PC-3 (cell line): ENCODE measurements at regions not wholly inside any gene's neighbourhood (a gene's known extent, or its start where the extent isn't known, plus 50 kb on each side); places are given as distances from the start of the nearest gene placed in this dataset.

Source experiments
- ATAC-seq: fragments of 200-7000 bp; cut with Tn5 transposase; 2 replicates; pipeline ENCODE4 v1.9.1; 2020; ENCODE audit warnings: mild to moderate bottlenecking, moderate library complexity
- BruUV-seq: library from RNA; stranded (reverse); fragments of 400-500 nt; replicated peaks from 2 replicates; lab custom pipeline; 2021; lab: Mats Ljungman, UMichigan
- CTCF ChIA-PET: fragments of 300-600 bp; sonication (Branson Sonifier 250); formaldehyde crosslinking; loops from one replicate; lab custom pipeline; 2022; ENCODE audit warnings: antibody characterized with exemption; lab: Charles Lee
- POLR2A ChIA-PET: fragments of 300-600 bp; sonication (Branson Sonifier 250); formaldehyde crosslinking; loops from one replicate; lab custom pipeline; 2022; ENCODE audit warnings: antibody characterized with exemption; ENCODE audit not compliant: unreplicated experiment; lab: Charles Lee
- DNase-seq: peaks from one replicate; pipeline ENCODE4 v3.0.0-alpha.2; 2015
- H2AFZ ChIP-seq: fragments of 300-600 bp; sonication (generic); 2 replicates; pipeline ENCODE4 v1.6.0; 2016; ENCODE audit warnings: antibody characterized with exemption, low read length
- H3F3A ChIP-seq: fragments of 300-600 bp; sonication (generic); one replicate; pipeline ENCODE4 v1.6.0; 2017; ENCODE audit warnings: antibody characterized with exemption, low read length, control low read depth, mild to moderate bottlenecking; ENCODE audit not compliant: unreplicated experiment
- H3K27ac ChIP-seq: fragments of 300-600 bp; sonication (generic); 2 replicates; pipeline ENCODE4 v1.5.1; 2016; ENCODE audit warnings: mild to moderate bottlenecking, low read length
- H3K27me3 ChIP-seq: fragments of 300-600 bp; sonication (generic); 2 replicates; pipeline ENCODE4 v1.6.1; 2016; ENCODE audit warnings: low read length, mixed read lengths
- H3K36me3 ChIP-seq: fragments of 300-600 bp; sonication (generic); 2 replicates; pipeline ENCODE4 v1.6.1; 2016; ENCODE audit warnings: low read depth, mixed run types, low read length, mixed read lengths
- H3K4me1 ChIP-seq: fragments of 300-600 bp; sonication (generic); 2 replicates; pipeline ENCODE4 v1.5.1; 2016; ENCODE audit warnings: low read length; ENCODE audit not compliant: insufficient read depth
- H3K4me2 ChIP-seq: fragments of 300-600 bp; sonication (generic); 2 replicates; pipeline ENCODE4 v1.6.0; 2016; ENCODE audit warnings: low read length
- H3K4me3 ChIP-seq: fragments of 300-600 bp; sonication (generic); 2 replicates; pipeline ENCODE4 v1.5.1; 2016; ENCODE audit warnings: mild to moderate bottlenecking, low read length, mixed read lengths
- H3K79me2 ChIP-seq: fragments of 300-600 bp; sonication (generic); 2 replicates; pipeline ENCODE4 v1.6.1; 2017; ENCODE audit warnings: low read length, mixed read lengths
- H3K9ac ChIP-seq: fragments of 300-600 bp; sonication (generic); 2 replicates; pipeline ENCODE4 v1.6.0; 2016; ENCODE audit warnings: mild to moderate bottlenecking, low read length
- H3K9me2 ChIP-seq: fragments of 300-600 bp; sonication (generic); replicated peaks from 2 replicates; pipeline ENCODE4 v1.6.1; 2016; ENCODE audit warnings: mixed run types, low read length, mixed read lengths
- H3K9me3 ChIP-seq: fragments of 300-600 bp; sonication (generic); 2 replicates; pipeline ENCODE4 v1.6.1; 2016; ENCODE audit warnings: low read length, mixed read lengths
- H4K20me1 ChIP-seq: fragments of 300-600 bp; sonication (generic); 2 replicates; pipeline ENCODE4 v1.6.1; 2016; ENCODE audit warnings: low read length, mixed read lengths
- EZH2 ChIP-seq: fragments of 300-600 bp; sonication (generic); IDR thresholded peaks from one replicate; pipeline ENCODE4 v1.6.1; 2017; ENCODE audit warnings: antibody characterized with exemption, mild to moderate bottlenecking, low read length; ENCODE audit not compliant: unreplicated experiment
- EZH2phosphoT487 ChIP-seq: fragments of 300-600 bp; sonication (generic); IDR thresholded peaks from 2 replicates; pipeline ENCODE4 v1.6.1; 2018; ENCODE audit warnings: mild to moderate bottlenecking, antibody characterized with exemption, low read length, borderline replicate concordance
- intact Hi-C: fragments of 100-400 bp; cut with micrococcal nuclease; formaldehyde crosslinking; loops from 2 replicates; pipeline ENCODE4 v1.9.0; 2023
- TF ChIP-seq, protein P1 (sequence below): fragments of 300-600 bp; sonication (generic); conservative IDR thresholded peaks from 2 replicates; pipeline ENCODE4 v1.5.1; 2017; ENCODE audit warnings: antibody characterized with exemption, low read depth, mild to moderate bottlenecking, low read length

GRCh38 chr16:85513649-85514048, 99.5 kb upstream of the GSE1 start:
- Histone ChIP-seq H4K20me1 (no peaks in the 10 kb centered on the region), H2AFZ (no peak overlapping the region), H3K36me3 (no peaks in the 10 kb centered on the region), H3K4me3 (no peak overlapping the region), H3K9me2 (no peaks in the 10 kb centered on the region), H3F3A (no peaks in the 10 kb centered on the region), H3K4me1 (peaks cover 24% of the 10 kb centered on the region), H3K79me2 (no peaks in the 10 kb centered on the region), H3K27ac (no peak overlapping the region), H3K9ac (no peak overlapping the region), H3K9me3 (no peaks in the 10 kb centered on the region), H3K4me2 (no peak overlapping the region), H3K27me3 (no peaks in the 10 kb centered on the region)
- DNase-seq (no peak), ATAC-seq (no peak)
- ChIA-PET POLR2A (no interaction called here), CTCF (no interaction called here)
- no peak for TF ChIP-seq EZH2phosphoT487
- TF ChIP-seq, protein P1, sequence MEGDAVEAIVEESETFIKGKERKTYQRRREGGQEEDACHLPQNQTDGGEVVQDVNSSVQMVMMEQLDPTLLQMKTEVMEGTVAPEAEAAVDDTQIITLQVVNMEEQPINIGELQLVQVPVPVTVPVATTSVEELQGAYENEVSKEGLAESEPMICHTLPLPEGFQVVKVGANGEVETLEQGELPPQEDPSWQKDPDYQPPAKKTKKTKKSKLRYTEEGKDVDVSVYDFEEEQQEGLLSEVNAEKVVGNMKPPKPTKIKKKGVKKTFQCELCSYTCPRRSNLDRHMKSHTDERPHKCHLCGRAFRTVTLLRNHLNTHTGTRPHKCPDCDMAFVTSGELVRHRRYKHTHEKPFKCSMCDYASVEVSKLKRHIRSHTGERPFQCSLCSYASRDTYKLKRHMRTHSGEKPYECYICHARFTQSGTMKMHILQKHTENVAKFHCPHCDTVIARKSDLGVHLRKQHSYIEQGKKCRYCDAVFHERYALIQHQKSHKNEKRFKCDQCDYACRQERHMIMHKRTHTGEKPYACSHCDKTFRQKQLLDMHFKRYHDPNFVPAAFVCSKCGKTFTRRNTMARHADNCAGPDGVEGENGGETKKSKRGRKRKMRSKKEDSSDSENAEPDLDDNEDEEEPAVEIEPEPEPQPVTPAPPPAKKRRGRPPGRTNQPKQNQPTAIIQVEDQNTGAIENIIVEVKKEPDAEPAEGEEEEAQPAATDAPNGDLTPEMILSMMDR = no peak
- TF ChIP-seq EZH2 = no peak
- intact Hi-C loops = no loop called here
- BruUV-seq = no TSS peak

- H3K79me2 ChIP-seq = no peaks in the 10 kb centered on the region
- H3K4me1 ChIP-seq = peaks cover 24% of the 10 kb centered on the region
- ChIA-PET POLR2A (no interaction called here), CTCF (no interaction called here)
- DNase-seq (peak; percentile 65), ATAC-seq (no peak)
- H3K36me3 ChIP-seq = no peaks in the 10 kb centered on the region
- H2AFZ ChIP-seq = peak overlapping the region; percentile 80; the same call in 1 of the 2 replicates
- H3K9ac ChIP-seq = peak overlapping the region; percentile 50
- H3K27me3 ChIP-seq = no peaks in the 10 kb centered on the region
- H4K20me1 ChIP-seq = no peaks in the 10 kb centered on the region
- intact Hi-C loops = no loop called here
- H3K27ac ChIP-seq = peak overlapping the region; percentile 90
- BruUV-seq = no TSS peak
- no peak for TF ChIP-seq EZH2
- TF ChIP-seq EZH2phosphoT487 = no peak
- TF ChIP-seq, protein P1 = no peak
- peak overlapping the region; percentile 85 for H3K4me2 ChIP-seq
- no peaks in the 10 kb centered on the region for H3K9me2 ChIP-seq
- H3K9me3 ChIP-seq = no peaks in the 10 kb centered on the region
- H3K4me3 ChIP-seq = no peak overlapping the region
- H3F3A ChIP-seq = no peaks in the 10 kb centered on the region
These were observed 98.9 kb upstream of the GSE1 start for GRCh38 chr16:85514295-85514597.

GRCh38 chr16:85514598-85515318, 98.4 kb upstream of the GSE1 start:
- H3F3A ChIP-seq = no peaks in the 10 kb centered on the region
- no peaks in the 10 kb centered on the region for H3K79me2 ChIP-seq
- H3K36me3 ChIP-seq = no peaks in the 10 kb centered on the region
- no peaks in the 10 kb centered on the region for H4K20me1 ChIP-seq
- H3K27me3 ChIP-seq = no peaks in the 10 kb centered on the region
- no peaks in the 10 kb centered on the region for H3K9me3 ChIP-seq
- H3K4me1 ChIP-seq = peaks cover 24% of the 10 kb centered on the region
- BruUV-seq = no TSS peak
- H3K27ac ChIP-seq = peak overlapping the region; percentile 90
- H3K9me2 ChIP-seq = no peaks in the 10 kb centered on the region
- intact Hi-C loops = no loop called here
- peak overlapping the region; percentile 85 for H3K4me2 ChIP-seq
- peak overlapping the region; percentile 50 for H3K9ac ChIP-seq
- peak; percentile 89 for ATAC-seq
- CTCF ChIA-PET = interaction anchor here (0.5 kb wide), 1 partner anchor 97 kb away, joined by 4 read pairs; no protein-coding TSS in a partner anchor
- TF ChIP-seq EZH2phosphoT487 = no peak
- no peak for TF ChIP-seq EZH2
- TF ChIP-seq, protein P1 = no peak
- H3K4me3 ChIP-seq = peak overlapping the region; percentile 52
- POLR2A ChIA-PET = no interaction called here
- peak; percentile 84 for DNase-seq
- peak overlapping the region; percentile 80 for H2AFZ ChIP-seq
